Epithelial cell of esophagus (primary cell): ENCODE measurements at regions not wholly inside any gene's neighbourhood (a gene's known extent, or its start where the extent isn't known, plus 50 kb on each side); places are given as distances from the start of the nearest gene placed in this dataset.

Experiments
- DNase-seq: peaks from one replicate; pipeline ENCODE4 v3.0.0; 2010; ENCODE audit warnings: low read depth
- H3K4me3 ChIP-seq: 2 replicates; pipeline ENCODE4 v1.5.1; 2011; ENCODE audit warnings: mild to moderate bottlenecking, low read length, control low read depth
- CTCF ChIP-seq: IDR thresholded peaks from 2 replicates; pipeline ENCODE4 v1.5.1; 2011; ENCODE audit warnings: low read depth, mild to moderate bottlenecking, low read length, control low read depth, inconsistent platforms; ENCODE audit not compliant: insufficient read depth; ENCODE audit errors: missing control alignments

- no peak for DNase-seq
- H3K4me3 ChIP-seq: no peak overlapping the region
- no peak for TF ChIP-seq CTCF
Measured at GRCh38 chr1:81230983-81231728, 569.6 kb upstream of the ADGRL2 start.

GRCh38 chr1:81228926-81229325 lies 571.8 kb upstream of the ADGRL2 start:
- no peak overlapping the region for H3K4me3 ChIP-seq
- no peak for DNase-seq
- no peak for TF ChIP-seq CTCF

GRCh38 chr1:81226603-81226928 lies 574.2 kb upstream of the ADGRL2 start:
- no peak for DNase-seq
- no peak for TF ChIP-seq CTCF

GRCh38 chr1:81225789-81226602 lies 574.7 kb upstream of the ADGRL2 start:
- no peak for TF ChIP-seq CTCF
- no peak for DNase-seq
- H3K4me3 ChIP-seq: no peak overlapping the region

More at GRCh38 chr1:81226603-81226928, 574.2 kb upstream of the ADGRL2 start:
- no peak overlapping the region for H3K4me3 ChIP-seq

- no peak for DNase-seq
- TF ChIP-seq CTCF: no peak
- H3K4me3 ChIP-seq: no peak overlapping the region
Measured at GRCh38 chr1:81224222-81224621, 576.5 kb upstream of the ADGRL2 start.

GRCh38 chr1:81221564-81221963 lies 579.2 kb upstream of the ADGRL2 start:
- no peak overlapping the region for H3K4me3 ChIP-seq
- TF ChIP-seq CTCF: no peak
- no peak for DNase-seq

GRCh38 chr1:81220614-81221071 lies 580.1 kb upstream of the ADGRL2 start:
- no peak overlapping the region for H3K4me3 ChIP-seq
- no peak for TF ChIP-seq CTCF
- no peak for DNase-seq
